ENCODE measurements at regions not wholly inside any gene's neighbourhood (a gene's known extent, or its start where the extent isn't known, plus 50 kb on each side); places are given as distances from the start of the nearest gene placed in this dataset.
"Not testable (repeated sequence)": the region's sequence is repeated elsewhere in the genome, so short reads cannot be mapped to it uniquely, and the experiment has no call there.

DNA sequence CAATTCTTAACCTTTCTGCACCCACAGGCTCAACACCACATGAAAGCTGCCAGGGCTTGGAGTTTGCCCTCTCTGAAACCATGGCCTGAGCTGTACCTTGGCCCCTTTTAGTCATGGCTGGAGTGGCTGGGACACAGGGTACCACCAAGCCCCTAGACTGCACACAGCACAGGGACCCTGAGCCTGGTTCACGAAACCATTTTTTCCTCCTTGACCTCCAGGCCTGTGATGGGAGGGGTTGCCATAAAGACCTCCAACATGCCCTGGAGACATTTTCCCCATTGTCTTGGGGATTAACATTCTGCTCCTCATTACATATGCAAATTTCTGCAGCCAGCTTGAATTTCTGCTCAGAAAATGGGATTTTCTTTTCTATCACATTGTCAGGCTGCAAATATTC, 113.4 kb downstream of the XPNPEP1 start:
- DNase-seq: not testable (repeated sequence)

DNA sequence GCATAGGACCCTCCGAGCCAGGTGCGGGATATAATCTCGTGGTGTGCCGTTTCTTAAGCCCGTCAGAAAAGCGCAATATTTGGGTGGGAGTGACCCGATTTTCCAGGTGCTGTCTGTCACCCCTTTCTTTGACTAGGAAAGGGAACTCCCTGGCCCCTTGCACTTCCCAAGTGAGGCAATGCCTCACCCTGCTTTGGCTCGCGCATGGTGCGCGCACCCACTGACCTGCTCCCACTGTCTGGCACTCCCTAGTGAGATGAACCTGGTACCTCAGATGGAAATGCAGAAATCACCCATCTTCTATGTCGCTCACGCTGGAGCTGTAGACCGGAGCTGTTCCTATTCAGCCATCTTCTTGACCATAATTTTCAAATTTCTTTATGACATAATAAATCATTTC, 122.1 kb downstream of the XPNPEP1 start:
- DNase-seq: not testable (repeated sequence)

DNA sequence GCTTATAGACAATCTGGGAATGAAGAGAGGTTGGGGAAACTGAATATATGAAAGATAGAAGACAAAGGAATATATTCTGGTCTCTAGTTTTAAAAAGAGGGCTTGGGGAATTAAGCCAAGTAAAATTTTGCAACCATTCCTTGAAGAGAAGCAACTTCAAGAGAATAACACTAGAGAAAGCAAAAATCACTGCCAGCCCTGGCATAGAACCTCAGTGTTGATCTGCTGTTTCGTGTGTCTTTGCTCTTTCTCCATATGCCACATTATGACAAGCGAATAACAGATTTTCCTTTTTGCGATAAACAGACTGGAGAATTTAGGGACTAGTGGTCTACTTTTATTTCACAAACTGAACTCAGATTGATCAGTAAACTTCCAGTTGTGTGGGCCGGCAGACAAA, 132.7 kb downstream of the XPNPEP1 start:
- no peak for DNase-seq

DNA sequence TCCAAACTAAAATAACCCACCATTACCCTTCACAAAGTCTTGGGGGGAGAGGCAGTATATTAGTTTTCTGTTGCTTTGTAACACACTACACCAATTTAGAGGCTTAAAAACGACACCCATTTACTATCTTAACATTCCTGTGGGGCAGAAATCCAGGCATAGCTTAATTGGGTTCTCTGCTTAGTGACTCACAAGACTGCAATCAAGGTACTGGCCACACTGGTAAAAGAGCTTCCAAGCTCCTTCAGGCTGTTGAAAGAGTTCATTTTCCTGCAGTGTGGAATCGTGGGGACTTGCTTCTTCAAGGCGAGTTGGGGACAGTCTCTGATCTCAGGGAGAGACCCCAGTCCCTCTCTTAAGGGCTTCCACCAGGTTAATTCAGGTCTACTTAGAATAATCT, 139.1 kb downstream of the XPNPEP1 start:
- no peak for DNase-seq

DNA sequence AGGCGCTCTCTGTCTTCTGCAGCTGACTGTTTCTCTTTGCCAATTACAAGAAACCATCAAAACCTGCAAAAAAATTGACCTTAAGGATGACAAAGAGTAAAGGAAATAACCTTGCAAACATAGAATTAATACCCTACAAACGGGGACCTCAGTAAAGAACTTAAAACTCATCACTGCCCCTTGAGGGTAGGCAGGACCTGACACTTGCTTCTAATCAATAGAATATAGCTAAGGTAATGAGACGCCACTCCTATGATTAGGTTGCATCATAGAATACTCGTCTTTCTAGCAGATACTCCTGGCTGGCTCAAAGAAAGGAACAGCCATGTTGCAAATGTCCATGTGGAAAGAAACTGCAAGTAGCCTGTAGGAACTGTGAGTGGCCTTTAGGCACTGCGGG, 140.0 kb downstream of the XPNPEP1 start:
- no peak for DNase-seq

DNA sequence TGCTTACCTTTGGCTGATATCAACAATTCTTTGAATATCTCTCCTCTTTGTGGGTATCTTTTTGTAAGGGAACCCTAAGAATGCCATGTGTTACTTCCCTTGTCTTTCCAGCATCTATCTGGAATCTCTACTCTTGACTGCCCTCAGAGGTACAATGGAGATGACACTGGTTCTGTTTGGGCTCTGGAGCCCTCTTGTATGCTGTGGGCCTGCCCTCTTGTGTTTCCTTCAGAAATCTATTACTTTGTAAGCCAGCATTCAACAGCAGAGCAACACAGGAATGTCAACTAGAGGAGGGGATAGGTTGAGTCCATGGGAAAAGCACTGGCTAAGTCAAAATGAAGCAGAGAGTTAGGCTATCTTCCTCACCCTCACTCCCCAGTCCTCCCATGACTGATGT, 142.3 kb downstream of the XPNPEP1 start:
- DNase-seq: no peak

DNA sequence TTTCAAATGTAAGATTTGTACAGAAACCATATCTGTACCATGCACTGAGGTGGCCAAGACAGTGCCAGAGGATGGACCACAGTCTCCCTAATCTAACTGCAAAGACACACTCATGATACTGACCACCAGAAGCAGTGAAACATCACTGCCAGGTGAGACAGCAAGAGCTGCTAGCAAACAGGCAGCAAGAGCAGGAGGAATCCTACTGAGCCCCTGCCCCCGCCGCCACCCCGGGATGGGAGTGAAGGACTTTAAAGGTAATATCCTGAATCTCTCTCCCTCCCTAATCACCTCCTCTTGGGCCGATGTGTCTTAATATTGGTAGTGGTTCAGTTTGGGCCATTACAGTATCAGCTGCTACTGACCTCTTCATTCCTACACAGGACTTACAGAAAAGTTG, 144.3 kb downstream of the XPNPEP1 start:
- DNase-seq: no peak

DNA sequence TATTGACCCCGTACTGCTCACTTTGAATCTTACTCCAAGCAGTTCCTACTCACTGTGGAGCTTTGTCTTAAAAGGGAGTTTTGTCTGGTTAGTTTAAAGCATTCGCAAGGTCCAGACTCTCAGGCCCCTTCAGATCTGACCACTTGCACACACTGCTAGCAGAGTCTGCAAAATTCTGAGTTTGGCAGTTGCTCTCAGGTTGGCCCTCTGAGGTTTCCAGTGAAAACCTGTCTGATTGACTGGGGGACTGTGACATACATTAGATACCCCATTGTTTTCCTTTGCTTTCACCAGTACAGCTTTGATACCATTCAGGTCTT, 149.2 kb downstream of the XPNPEP1 start:
- no peak for DNase-seq

DNA sequence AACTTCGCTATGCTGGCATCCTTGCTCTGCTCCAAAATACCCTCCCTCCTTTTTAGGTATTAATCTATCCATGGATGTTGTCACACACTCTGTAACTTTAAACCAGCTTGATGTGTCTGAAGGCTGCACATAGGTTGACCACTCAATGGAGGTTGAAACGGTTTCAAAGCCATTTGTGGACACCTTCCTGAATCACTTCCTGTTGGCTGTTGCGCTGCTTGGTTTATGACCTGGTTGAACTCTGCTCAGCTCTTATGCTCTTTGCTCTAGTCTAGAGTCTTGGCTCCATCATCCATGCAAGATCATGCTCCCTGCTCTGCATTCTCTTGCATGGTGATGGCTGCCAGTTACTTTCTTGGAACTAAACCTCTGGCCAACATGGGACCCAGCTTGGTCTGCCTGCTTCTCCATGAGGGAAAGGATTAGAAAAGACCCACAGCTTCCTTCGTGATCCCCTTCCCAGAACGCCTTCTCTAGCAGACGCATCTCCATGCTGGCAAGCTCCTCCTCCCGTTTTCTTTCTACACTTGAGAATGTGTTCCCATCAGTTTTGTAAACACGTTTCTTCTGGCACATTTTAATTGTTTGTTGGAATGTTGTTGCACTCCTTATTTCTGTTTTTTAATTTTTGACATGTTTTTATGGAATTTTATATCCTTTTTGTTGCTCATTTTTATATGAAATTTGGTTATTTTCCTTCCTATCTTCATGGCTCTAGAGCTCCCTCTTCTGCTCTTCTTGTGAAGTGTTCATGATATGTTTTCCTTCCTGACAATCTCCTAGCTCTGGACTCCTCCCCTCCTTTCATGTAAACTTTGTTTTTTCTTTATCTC, 149.8 kb downstream of the XPNPEP1 start:
- no peak for DNase-seq

DNA sequence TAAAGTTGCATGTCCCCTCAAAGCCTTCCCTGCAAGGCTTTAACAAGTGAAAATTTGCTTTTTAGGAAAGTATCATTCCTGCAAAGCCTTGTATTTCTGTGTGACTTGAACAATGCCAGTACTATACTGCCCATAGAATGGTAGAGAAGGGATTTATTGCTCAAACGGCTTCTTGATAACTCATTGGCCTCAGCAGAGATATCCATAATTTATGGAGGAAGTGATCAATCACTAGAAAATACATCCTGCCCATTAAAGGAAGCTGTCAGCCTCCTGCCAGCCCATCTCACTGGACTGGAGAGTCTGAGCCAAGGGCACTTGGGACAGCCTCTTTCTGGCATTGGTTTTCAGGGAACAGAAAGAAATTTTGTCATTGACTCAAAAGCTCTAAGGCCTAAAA, 152.6 kb downstream of the XPNPEP1 start:
- DNase-seq: no peak

DNA sequence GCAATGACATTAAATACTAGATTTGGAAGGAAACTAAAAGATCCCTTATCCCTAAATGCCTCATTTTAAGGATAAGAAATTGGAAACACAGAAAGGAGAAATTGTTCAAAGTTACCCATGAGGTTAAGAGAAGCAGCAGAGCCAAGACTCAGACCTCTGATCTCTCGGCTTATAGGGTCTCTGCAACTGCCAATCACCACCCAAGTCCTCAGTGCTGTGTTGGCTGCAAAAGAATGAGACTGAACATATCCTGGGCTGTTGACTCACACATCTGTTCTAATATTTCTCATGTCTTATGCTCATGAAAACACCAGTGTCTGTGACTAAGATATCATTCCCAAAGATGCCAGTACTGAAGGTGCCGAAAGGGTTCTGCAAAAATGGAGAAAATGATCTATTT, 153.3 kb downstream of the XPNPEP1 start:
- no peak for DNase-seq

DNA sequence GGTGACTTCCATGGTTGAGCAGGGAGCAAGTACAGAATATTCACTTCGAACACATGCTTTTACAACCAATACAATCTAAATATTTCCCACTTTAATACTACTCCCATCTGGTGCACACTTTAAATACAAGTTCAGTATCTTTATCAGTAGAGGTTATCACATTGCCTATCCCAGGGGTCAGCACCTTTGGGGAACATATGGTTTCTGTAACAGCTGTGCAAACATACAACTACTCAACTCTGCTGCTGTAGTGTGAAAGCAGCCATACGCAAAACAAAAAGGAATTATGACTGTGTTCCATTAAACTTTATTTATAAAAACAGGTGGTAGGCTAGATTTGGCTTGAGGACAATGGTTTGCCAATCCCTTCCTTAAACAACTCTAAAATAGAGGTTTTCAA, 157.5 kb downstream of the XPNPEP1 start:
- no peak for DNase-seq

DNA sequence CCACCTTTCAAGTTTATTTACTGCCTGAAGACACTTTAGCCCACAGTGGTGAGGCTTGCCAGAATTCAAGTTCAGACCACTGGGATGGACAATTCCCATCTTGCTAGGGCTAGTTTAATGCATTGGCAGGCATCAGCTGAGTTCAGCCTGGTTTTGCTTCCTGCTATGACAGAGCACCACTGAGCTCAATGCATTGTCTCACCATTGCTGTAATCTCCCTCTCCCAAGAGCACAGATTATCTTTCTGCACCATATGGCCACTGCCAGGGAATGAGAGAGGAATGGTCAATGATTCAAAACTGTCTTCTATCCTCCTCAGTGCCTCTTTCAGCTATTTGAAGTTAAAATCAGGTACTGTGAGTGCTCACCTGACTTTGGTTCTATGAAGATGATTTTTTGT, 160.8 kb downstream of the XPNPEP1 start:
- no peak for DNase-seq

DNA sequence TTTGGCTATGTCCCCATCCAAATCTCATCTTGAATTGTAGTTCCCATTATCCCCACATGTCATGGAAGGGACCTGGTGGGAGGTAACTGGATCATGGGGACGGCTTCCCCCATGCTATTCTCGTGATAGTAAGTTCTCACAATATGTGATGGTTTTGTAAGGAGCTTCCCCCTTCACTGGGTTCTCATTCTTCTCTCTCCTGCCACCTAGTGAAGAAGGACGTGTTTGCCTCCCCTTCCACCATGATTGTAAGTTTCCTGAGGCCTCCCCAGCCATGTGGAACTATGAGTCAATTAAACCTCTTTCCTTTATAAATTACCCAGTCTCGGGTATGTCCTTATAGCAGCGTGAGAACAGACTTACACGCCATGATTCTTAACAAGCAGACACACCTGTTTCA, 165.6 kb downstream of the XPNPEP1 start:
- not testable (repeated sequence) for DNase-seq

DNA sequence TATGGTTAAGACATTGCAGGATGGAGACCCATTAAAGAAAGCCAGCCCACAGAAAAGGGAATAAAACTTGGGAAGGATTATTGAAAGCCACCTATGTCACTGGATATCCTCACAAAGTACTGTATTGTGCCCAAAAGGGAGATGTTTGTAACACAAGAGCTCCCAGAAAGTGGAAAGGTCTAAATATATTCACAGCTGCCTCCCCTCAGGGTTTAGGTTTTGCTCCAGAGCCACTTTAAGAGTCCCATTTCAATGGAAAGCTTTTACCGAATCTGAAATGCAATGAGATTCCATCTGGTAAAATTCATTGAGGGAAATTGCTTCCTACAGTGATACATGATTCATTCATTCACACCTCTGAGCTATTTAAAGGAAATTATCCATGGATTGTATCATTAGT, 176.4 kb downstream of the XPNPEP1 start:
- no peak for DNase-seq

DNA sequence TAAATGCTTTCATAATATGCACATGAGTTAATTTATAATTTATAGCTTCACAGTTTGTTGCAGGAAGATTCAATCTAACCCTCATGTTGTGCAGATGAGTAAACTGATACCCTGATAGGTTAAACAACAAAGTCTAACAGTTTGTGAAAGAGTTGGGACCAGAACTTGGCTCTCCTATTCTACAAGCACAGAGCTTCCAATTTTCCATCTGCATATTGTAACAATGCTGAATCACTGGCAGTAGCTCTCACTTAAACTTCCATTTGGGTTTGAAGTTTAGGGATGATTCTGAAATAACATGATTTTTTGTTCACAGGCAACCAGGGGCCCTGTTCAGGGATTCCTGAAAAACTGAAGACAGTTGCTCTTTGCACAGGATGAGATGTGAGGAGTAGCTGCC, 179.3 kb downstream of the XPNPEP1 start:
- no peak for DNase-seq

DNA sequence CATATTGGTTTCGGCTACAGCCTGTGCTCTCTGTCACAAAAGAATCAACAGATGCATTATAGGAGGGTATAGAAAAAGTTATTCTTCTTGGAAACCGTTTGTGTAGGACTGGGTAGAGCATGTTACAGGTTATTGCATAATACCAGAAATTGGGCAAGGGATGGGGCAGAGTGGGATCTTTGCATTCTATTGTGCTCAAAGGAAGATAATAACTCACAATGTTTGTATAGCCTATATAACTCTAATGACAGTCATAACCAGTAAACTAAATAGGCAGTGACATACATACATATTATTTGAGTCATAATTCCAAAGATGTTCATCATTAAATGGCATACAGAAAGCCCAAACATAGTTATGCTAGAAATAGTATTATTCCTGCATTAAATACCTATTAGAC, 179.7 kb downstream of the XPNPEP1 start:
- DNase-seq: no peak

DNA sequence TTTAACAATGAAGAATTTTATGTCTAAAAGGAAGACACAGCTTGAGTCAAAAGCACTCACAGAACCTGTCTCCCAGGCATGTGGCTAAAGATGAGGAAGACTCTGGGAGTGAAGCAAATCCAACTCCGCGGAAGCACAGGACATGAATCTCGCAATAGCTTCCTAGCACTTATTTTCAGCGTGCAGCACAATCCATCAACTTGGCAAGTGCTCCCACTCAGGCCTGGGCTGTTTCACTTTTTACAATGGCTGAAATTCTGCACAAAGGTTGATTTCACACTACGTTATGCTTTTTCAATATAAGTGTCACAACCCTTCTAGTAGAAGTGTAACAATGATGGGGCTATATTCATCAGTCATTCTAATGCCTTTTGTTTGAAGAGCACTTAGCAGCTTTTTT, 180.2 kb downstream of the XPNPEP1 start:
- no peak for DNase-seq

DNA sequence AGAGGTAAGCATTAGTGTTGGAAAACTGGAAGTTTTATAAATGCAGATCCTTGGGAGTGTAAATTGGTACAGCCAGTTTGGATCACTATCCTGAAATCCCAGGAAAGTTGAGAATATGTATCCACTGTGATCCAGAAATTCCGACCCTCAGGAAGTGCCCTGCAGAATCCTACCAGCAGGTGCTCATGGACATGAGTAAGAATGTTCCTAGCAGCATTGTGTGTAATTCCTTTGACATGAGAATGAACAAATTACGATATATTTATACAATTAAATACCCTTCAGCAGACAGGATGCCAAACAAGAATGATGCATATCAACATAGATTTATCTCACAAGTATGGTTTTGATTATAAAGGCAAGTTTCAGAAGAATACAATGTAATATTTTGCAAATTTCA, 181.6 kb downstream of the XPNPEP1 start:
- no peak for DNase-seq

DNA sequence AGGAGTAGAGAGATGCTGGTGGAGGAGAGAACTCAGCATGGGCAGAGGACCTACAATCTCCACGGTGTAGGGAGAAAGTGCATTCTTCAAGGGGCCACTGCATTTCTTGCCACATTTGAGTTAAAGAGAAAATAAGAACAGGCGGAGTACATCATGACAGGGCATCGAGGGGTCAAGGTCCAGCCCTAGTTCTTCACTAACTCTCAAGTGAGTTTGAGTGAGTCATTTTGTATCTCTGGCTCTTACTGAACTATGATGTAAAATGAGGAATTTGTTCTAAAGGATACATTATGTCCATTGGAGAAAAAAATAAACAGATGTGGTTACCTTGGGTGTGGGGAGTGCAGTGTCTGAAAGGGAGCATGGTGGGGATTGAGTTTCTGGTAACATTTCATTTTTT, 182.9 kb downstream of the XPNPEP1 start:
- no peak for DNase-seq

DNA sequence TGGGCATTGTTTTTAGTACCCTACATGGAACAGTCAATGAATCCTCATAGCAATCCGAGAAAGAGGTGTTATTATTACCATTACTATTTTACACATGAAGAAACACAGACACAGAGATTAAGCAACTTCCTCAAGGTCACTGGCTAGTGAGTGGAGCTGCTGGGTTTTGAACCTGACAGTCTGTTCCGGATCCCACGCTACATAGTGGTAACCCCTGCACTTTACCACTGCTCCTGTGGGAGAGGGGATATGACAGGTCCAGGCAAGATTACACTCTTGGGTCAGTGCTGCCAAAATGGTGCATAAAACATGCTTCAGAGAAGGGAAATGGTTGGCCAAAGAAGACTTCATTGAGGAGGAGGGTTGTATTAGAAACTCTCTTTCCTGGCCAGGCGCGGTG, 185.7 kb downstream of the XPNPEP1 start:
- no peak for DNase-seq

DNA sequence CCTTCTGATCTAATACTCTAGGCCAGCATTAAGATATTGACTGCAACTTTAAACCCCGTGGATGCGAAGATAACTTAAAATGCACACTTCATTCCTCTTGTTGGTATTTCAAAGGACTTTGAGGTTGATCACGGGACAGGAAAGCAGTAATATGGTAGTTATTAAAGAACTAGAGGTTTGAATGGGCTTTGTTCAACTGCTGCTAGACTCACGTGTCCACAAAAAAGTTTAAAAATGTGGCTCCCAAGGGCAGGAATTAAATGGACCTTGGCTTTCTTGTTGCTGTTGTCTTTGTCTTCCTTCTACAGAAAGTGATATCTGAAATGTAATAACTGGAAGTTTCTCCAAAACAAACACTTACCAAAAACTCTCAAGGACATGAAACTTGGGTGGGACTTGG, 186.3 kb downstream of the XPNPEP1 start:
- no peak for DNase-seq

DNA sequence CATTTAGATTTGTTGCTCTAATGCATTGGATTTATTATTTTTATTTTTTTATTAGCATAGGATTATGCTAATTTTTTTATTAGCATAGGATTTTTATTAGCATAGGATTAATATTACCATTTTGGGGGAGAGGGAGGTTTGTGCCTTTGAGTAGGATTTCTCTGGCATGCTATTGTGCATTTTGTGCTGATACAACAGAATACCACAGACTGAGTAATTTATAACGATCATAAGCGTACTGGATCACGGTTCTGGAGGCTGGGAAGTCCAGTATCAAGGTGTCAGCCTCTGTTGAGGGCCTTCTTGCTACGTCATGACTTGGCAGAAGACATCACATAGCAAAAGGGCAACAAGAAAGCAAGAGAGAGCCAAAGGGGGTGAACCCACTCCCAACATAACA, 187.5 kb downstream of the XPNPEP1 start:
- no peak for DNase-seq

DNA sequence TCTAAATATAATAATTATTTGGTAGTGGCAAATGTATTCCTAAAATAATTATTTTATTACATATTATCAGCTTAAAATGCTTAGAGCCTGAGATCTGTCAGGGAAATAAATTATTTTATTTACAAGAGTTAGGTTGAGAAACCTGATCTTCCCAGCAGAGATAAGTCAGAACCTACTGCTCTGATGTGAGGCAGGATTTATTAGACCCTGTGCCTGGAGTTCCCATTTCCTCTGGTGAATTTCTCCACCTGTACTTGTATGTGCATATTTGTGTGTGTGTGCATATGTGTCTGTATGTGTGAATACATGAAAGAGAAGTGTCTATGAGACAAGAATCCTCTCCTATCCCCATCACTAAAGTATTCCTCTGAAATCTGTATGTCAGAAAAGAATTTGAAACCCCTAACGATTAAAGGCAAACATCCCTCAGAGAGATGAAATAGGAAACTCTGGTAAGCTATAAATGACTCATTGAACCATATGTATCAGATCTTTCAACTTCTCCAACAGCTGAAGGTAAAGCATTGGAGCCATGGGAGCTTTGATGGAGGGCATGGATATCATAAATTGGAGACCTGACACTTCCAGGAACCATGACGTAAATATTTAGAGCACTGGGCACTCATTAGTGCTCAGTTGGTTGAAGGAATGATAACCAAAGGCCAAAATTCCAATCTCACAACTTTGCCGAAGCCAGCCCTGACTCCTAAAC, 190.9 kb downstream of the XPNPEP1 start:
- DNase-seq: no peak

DNA sequence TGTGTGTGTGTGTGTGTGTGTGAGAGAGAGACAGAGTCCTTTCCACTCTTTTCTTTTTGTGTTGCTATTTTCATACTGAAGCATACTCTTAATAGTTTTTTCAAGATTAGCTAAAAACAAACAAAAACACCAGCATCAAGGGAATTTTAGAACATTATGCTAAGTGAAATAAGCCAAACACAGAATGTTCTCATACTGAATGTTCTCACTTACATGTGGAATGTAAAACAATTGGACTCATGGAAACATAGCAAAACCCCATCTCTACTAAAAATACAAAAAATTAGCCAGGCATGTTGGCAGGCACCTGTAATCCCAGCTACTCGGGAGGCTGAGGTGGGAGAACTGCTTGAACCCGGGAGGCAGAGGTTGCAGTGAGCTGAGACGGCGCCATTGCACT, 193.4 kb downstream of the XPNPEP1 start:
- not testable (repeated sequence) for DNase-seq
